AG04449 (cell line): ENCODE measurements at regions not wholly inside any gene's neighbourhood (a gene's known extent, or its start where the extent isn't known, plus 50 kb on each side); places are given as distances from the start of the nearest gene placed in this dataset.
A peak's percentile ranks its signal among the peaks of the same experiment; 100 is the strongest.

Experiments used
- CTCF ChIA-PET: fragments of 350-600 bp; formaldehyde crosslinking; extraction: SDS; loops from one replicate; lab custom pipeline; 2021; ENCODE audit warnings: antibody characterized with exemption; lab: Yijun Ruan, JAX
- POLR2A ChIA-PET: fragments of 400-600, 350-600 bp; formaldehyde crosslinking; extraction: SDS; loops from one replicate; lab custom pipeline; 2020; ENCODE audit warnings: antibody characterized with exemption, inconsistent platforms; lab: Yijun Ruan, JAX
- DNase-seq: peaks from one replicate; pipeline ENCODE4 v3.0.0-alpha.2; 2010; ENCODE audit warnings: low read depth, low spot score
- H3K4me3 ChIP-seq: 2 replicates; pipeline ENCODE4 v1.5.1; 2011; ENCODE audit warnings: low read depth, mild to moderate bottlenecking, control low read depth, low read length
- CTCF ChIP-seq: IDR thresholded peaks from one replicate; pipeline ENCODE4 v1.5.1; 2011; ENCODE audit warnings: mild to moderate bottlenecking, moderate library complexity, low read length, control low read depth, inconsistent platforms; ENCODE audit not compliant: insufficient read depth; ENCODE audit errors: missing control alignments

- CTCF ChIA-PET = no interaction called here
- DNase-seq = no peak
- TF ChIP-seq CTCF = no peak
- H3K4me3 ChIP-seq = no peak overlapping the region
- POLR2A ChIA-PET = no interaction called here
Measured at GRCh38 chr16:31710134-31710533, 163.5 kb upstream of the ZNF267 start.

GRCh38 chr16:31710880-31711279 is 162.7 kb upstream of the ZNF267 start:
- CTCF ChIA-PET = interaction anchor here (0.7 to 1.3 kb wide), 3 partner anchors 8 to 162 kb away, joined by 3 to 4 read pairs (median 3); no protein-coding TSS in a partner anchor
- POLR2A ChIA-PET = no interaction called here
- no peak overlapping the region for H3K4me3 ChIP-seq
- no peak for DNase-seq
- TF ChIP-seq CTCF = no peak

- ChIA-PET CTCF (interaction anchor here (1.0 to 1.6 kb wide), 4 partner anchors 9 to 260 kb away, joined by 3 to 4 read pairs (median 4); no protein-coding TSS in a partner anchor), POLR2A (no interaction called here)
- no peak for TF ChIP-seq CTCF
- no peak for DNase-seq
- H3K4me3 ChIP-seq = no peak overlapping the region
Measured at GRCh38 chr16:31711344-31711845, 162.2 kb upstream of the ZNF267 start.

- no peak overlapping the region for H3K4me3 ChIP-seq
- POLR2A ChIA-PET = interaction anchor here (1.2 to 2.0 kb wide), 3 partner anchors 11 to 532 kb away, joined by 4 to 7 read pairs (median 6); partner anchors contain the start of gene FUS
- DNase-seq = no peak
- CTCF ChIA-PET = interaction anchor here (1.0 to 1.6 kb wide), 5 partner anchors 10 to 260 kb away, joined by 3 to 4 read pairs (median 3); no protein-coding TSS in a partner anchor
- TF ChIP-seq CTCF = no peak
Measured at GRCh38 chr16:31712064-31712540, 161.5 kb upstream of the ZNF267 start.

GRCh38 chr16:31713071-31713944 is 160.3 kb upstream of the ZNF267 start:
- peak overlapping the region; percentile 96 for H3K4me3 ChIP-seq
- TF ChIP-seq CTCF = no peak
- ChIA-PET CTCF (interaction anchor here (1.0 to 2.2 kb wide), 7 partner anchors 8 to 270 kb away, joined by 3 to 6 read pairs (median 4); no protein-coding TSS in a partner anchor), POLR2A (interaction anchor here (0.6 to 2.0 kb wide), 12 partner anchors 9 to 533 kb away, joined by 3 to 7 read pairs (median 4); partner anchors contain the start of genes FUS, RUSF1, TGFB1I1 and ZNF267)
- DNase-seq = peak; percentile 56
